ENCODE measurements at regions not wholly inside any gene's neighbourhood (a gene's known extent, or its start where the extent isn't known, plus 50 kb on each side); places are given as distances from the start of the nearest gene placed in this dataset.

- DNase-seq (ENCODE audit: low spot score), result no peak
Measured at GRCh38 chr18:66141716-66142115, 390.9 kb downstream of the CDH7 start.

DNA sequence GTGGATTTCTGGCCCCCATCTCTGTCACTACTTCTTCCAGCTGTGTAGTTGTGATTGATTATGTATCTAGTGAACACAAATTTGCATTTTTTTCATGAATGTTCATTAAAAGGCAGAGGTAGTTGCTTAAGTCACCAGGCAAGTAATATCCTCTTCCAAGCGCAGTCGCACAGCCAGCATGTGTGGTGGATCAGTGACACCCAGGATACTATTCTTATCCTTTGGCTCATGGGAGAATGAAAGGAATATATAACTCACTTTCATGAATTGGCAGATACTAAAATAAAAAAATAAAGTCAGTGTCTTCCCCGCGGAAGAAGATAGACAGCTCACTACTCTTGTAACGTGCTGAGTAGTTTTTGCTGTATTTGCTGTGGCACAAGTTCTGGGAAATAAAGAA lies 387.8 kb downstream of the CDH7 start:
- DNase-seq (ENCODE audit: low spot score), result no peak

DNA sequence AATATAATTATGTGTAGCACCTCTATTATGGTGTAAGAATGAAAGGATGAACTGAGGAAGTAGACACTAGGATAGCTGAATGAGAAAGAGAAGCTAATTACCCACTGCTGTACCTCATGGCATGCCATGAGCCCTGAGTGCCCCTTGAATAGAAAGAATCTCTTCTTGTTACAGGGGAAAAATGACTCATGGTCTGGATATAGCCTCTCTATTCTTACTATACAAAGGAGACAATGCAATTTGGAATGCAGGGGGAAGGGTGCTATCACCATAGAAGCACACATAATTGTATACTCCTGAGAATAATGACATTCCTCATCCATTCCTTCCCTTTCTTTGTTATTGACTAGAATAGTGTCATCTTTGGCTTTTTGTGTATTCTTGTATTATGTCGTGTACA lies 385.2 kb downstream of the CDH7 start:
- DNase-seq (ENCODE audit: low spot score), result no peak

DNA sequence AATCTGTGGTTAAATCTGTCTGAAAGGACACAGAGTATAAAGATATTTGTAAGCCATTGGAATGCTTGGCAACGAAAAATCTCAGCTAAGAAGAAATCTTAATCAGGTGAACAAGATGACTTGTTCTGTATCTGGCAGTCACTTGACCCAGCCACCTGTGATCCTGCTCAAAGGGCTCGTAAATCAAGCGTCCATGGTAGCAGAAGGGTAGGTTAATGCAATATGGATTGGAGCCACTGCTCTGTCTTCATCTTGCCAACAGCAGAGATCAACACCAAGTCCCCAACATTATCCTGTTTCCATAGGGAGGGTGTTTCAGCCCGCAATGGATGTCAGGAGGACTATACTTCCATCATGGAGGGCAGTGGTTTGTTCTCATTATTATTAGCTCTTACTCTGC lies 378.4 kb downstream of the CDH7 start:
- no peak for DNase-seq (ENCODE audit: low spot score)

DNA sequence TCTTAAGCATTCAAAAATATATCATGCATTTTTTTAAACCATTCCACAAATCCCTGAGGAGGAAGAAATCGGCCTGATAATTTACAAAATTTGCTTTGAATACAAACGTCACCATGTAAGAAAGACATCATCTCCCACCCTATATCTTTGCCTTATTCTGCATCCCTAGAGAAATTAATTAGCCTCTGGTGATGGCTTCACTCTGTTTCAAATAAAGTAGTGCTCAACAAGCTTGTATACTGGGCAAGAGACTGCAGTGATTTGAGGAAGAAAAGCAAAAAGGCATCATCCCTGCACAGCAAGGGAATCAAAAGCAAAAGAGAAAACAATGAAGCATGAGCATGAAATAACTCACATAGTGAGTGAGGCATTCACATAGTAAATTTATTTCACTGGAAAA lies 375.5 kb downstream of the CDH7 start:
- no peak for DNase-seq (ENCODE audit: low spot score)

- DNase-seq (ENCODE audit: low spot score), result no peak
Measured at GRCh38 chr18:66124394-66124793, 373.6 kb downstream of the CDH7 start.

- no peak for DNase-seq (ENCODE audit: low spot score)
Measured at GRCh38 chr18:66119347-66119746, 368.5 kb downstream of the CDH7 start.

GRCh38 chr18:66111018-66111417 lies 360.2 kb downstream of the CDH7 start:
- no peak for DNase-seq (ENCODE audit: low spot score)

- DNase-seq (ENCODE audit: low spot score), result no peak
Measured at GRCh38 chr18:66110607-66111006, 359.8 kb downstream of the CDH7 start.

DNA sequence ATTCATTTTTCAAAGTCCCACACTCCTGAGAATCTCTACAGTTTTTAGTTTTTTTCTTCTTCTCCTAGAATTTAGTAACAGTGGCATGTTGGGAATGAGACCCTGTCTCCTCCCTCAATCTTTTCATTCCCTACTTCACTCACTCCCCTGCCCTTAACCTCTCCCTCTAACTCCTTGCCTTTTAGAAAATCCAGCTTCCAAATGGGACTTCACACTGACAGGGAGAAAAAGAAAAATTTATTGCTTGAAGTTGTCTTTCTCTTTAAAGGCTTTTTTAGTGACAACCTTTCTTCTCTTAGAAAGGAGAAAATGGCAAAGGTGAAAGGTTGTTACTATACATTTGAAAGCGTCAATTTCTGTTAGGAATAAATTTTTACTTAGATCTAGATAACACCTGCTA lies 359.2 kb downstream of the CDH7 start:
- no peak for DNase-seq (ENCODE audit: low spot score)

DNA sequence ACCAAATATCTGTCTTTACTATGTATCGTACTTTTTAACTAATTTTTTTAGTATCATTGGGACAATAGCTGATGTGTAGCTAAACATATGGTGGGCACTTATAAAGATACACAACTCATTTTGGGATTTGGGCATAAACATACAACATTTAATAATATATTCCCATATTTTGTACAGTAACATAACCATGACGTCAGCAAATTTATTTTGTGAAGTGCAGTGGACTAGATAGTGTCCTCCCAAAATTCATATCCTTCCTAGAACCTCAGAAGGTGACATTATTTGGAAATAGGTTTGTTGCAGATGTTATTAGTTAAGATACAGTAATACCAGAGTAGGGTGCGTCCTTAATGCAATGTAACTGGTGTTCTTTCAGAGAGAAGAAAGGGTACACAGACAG lies 356.7 kb downstream of the CDH7 start:
- no peak for DNase-seq (ENCODE audit: low spot score)

DNA sequence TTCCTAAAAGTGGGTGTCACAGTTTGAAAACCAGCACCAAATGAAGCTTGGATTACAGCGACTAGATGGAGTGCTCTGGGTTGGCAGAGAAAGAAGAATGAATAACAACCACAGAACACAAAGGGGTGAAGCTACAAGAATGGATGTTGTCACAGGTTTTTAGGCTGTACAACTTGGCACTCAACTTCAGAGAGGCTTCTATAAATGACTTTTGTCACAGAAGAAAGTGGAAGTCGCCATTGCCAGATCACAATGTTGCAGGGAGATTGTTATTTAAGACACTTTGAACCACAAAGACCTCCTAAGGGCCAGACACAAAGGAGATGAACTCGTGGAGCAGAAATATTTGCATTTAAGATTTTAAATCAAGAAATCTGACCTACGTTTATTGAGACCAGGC lies 354.2 kb downstream of the CDH7 start:
- no peak for DNase-seq (ENCODE audit: low spot score)

DNA sequence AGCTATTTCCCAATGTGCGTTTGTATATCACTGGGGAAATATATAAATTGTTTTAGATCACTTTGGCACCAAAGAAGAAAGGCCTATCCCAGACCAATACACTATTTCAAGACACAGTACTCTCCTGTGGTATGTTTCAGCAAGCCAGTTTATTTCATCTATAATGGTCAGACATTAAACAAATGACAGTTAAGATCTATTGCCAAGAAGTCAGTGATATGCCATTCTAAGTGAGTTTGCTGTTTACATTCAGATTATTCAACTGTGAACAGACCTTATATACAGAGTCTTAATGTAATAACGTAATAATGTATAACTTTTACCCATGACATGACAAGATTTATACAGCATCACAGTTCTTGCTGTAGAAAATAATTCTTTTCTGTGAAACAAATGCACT lies 352.7 kb downstream of the CDH7 start:
- DNase-seq (ENCODE audit: low spot score), result no peak

DNA sequence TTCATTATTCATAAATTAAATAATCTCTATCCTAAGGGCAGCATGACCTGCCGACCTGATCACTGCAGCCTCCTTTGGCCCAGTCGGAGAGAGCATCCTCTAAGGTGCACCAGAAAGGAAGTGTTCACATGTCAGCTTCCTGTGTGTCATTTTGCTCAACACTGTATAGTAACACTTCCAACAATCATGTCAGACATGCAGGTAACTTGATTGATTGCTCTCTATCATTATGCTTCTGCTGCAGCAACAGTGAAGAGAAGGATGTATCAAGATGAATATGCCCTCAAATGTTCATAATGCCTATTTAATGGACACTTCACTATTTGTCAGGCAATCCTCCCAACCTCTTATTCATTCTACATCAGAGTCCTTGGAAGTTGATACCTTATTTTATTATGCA lies 332.3 kb downstream of the CDH7 start:
- DNase-seq (ENCODE audit: low spot score), result no peak

DNA sequence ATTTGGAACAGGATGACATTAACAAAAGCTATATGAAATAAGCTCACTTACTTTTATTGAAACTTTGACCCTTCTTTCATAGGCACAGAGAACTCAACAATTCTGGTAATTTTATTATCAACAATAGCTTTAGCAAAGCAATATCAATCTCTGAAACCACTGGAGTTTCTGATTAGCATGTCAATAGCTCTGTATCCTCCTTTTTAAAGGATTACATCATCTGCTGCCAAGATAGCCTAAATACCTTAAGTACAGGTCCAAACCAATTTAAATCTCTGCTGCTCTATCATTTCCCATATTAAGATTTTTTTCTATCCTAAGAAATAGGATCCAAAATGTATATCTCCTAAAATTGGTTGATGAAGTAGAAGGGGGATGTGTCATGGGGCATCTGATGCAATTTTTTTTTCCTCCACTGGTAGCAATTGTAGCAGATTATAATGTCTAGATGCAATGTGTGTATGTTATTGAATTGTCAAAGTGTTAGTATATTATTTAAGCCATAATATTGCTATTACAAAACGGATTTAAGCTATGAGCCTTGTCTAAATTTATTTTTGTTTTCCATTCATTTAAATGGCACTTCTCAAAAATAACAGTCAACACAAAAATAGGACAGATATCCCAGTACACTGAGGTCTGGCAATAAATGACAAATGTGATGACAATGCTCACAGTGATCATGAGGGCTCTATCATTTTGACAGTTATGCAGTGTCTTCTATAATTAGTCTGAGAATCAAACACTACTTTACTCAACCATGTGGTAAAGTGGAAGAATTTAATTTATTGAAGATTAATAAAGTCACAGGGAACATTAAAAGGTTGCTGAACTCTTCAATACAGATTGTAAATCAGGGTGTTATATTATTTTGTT lies 328.4 kb downstream of the CDH7 start:
- DNase-seq (ENCODE audit: low spot score), result no peak

GRCh38 chr18:66077066-66077465 lies 326.3 kb downstream of the CDH7 start:
- DNase-seq (ENCODE audit: low spot score), result no peak

GRCh38 chr18:66066191-66066590 lies 315.4 kb downstream of the CDH7 start:
- no peak for DNase-seq (ENCODE audit: low spot score)

GRCh38 chr18:66048406-66048805 lies 297.6 kb downstream of the CDH7 start:
- DNase-seq (ENCODE audit: low spot score), result no peak

DNA sequence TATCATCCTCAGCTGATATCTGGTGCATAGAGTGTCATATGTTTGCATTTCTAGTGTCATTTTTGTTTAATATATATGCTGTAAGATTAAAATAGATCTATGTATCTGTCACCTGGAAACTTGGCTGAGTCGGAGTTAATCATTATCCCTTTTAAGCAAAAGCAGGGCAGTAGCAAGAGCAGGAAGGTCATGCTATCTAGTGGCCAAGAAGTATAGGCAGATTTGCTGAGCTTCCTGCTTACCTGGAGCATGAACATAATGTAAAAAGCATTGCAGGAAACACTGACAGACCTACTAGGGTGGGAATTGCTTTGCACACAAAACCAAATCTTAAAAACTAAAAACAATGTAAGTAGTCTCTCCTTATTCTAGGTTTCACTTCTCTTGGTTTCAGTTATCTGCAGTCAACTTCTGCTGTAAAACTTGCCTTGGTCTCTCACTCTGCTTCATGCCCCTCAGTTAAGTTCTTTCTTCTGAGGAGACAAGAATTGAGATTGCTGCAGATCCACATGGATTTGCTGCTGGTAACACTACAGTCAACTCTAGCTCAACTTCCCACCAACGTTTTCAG lies 295.3 kb downstream of the CDH7 start:
- peak; percentile 5 for DNase-seq (ENCODE audit: low spot score)

GRCh38 chr18:66043009-66043408 lies 292.2 kb downstream of the CDH7 start:
- DNase-seq (ENCODE audit: low spot score), result no peak

- DNase-seq (ENCODE audit: low spot score), result no peak
Measured at GRCh38 chr18:66013969-66014368, 263.2 kb downstream of the CDH7 start.

- no peak for DNase-seq (ENCODE audit: low spot score)
Measured at GRCh38 chr18:66011916-66012315, 261.1 kb downstream of the CDH7 start.

DNA sequence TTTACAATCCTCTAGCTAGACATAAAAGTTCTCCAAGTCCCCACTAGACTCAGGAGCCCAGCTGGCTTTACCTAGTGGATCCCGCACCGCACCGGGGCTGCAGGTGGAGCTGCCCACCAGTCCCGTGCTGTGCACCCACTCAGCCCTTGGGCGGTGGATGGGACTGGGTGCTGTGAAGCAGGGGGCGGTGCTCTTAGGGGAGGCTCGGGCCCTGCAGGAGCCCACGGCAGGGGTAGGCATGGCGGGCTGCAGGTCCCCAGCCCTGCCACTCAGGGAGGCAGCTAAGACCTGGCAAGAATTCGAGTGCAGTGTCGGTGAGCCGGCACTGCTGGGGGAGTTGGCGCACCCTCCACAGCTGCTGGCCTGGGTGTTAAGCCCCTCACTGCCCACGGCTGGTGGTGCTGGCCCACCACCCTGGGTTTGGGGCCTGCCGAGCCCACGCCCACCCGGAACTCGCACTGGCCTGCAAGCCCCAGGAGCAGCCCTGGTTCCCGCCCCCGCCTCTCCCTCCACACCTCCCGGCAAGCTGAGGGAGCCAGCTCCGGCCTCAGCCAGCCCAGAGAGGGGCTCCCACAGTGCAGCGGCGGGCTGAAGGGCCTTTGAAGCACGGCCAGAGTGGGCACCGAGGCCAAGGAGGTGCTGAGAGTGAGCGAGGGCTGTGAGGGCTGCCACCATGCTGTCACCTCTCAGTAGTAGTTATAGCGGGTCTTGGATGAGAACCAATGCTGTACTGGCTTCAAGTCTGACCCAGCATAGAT lies 255.2 kb downstream of the CDH7 start:
- DNase-seq (ENCODE audit: low spot score), result no peak
